Fibroblast of lung (primary cell): ENCODE measurements at regions not wholly inside any gene's neighbourhood (a gene's known extent, or its start where the extent isn't known, plus 50 kb on each side); places are given as distances from the start of the nearest gene placed in this dataset.

Experiments used
- DNase-seq, 2 donors: peaks; one replicate each; pipeline versions ENCODE4 v3.0.0 to v3.0.0-alpha.2; 2010; ENCODE audit warnings: low read depth in 2 of 2
- H2AFZ ChIP-seq: 2 replicates; pipeline ENCODE4 v1.5.1; 2012; ENCODE audit warnings: low read length, control low read depth, inconsistent platforms
- H3K27ac ChIP-seq: 2 replicates; pipeline ENCODE4 v1.5.1; 2011; ENCODE audit warnings: low read length, control low read depth; ENCODE audit not compliant: insufficient read depth
- H3K27me3 ChIP-seq: 2 replicates; pipeline ENCODE4 v1.5.1; 2011; ENCODE audit warnings: mild to moderate bottlenecking, low read length; ENCODE audit not compliant: control insufficient read depth, insufficient read depth
- H3K36me3 ChIP-seq: 2 replicates; pipeline ENCODE4 v1.5.1; 2011; ENCODE audit warnings: low read length; ENCODE audit not compliant: control insufficient read depth, insufficient read depth
- H3K4me1 ChIP-seq: 2 replicates; pipeline ENCODE4 v1.5.1; 2011; ENCODE audit warnings: low read length; ENCODE audit not compliant: control insufficient read depth, insufficient read depth; ENCODE audit errors: extremely low read depth
- H3K4me2 ChIP-seq: 2 replicates; pipeline ENCODE4 v1.5.1; 2011; ENCODE audit warnings: low read length, control low read depth; ENCODE audit not compliant: insufficient read depth; ENCODE audit errors: extremely low read depth
- H3K4me3 ChIP-seq, 4 experiments: fragments of 200-600 bp in 1 of 4; sonication (generic) in 1 of 4; replicated peaks in 1 of 4; 2 replicates each; pipeline ENCODE4 v1.5.1; 2011 to 2016; ENCODE audit warnings: low read length in 4 of 4, low read depth in 3 of 4, mild to moderate bottlenecking in 3 of 4, control low read depth in 2 of 4, inconsistent platforms in 1 of 4, mixed read lengths in 1 of 4; ENCODE audit not compliant: insufficient read depth in 1 of 4; ENCODE audit errors: control extremely low read depth in 1 of 4
- H3K79me2 ChIP-seq: 2 replicates; pipeline ENCODE4 v1.5.1; 2012; ENCODE audit warnings: mild to moderate bottlenecking, low read length, inconsistent platforms; ENCODE audit not compliant: control insufficient read depth, insufficient read depth
- H3K9ac ChIP-seq: 2 replicates; pipeline ENCODE4 v1.5.1; 2011; ENCODE audit warnings: mild to moderate bottlenecking, low read length, control low read depth; ENCODE audit not compliant: insufficient read depth
- H3K9me3 ChIP-seq: 2 replicates; pipeline ENCODE4 v1.5.1; 2012; ENCODE audit warnings: low read depth, low read length; ENCODE audit not compliant: control insufficient read depth, insufficient read depth
- H4K20me1 ChIP-seq: 2 replicates; pipeline ENCODE4 v1.5.1; 2011; ENCODE audit warnings: low read length; ENCODE audit not compliant: control insufficient read depth, insufficient read depth; ENCODE audit errors: extremely low read depth
- CTCF ChIP-seq, 2 donors: IDR thresholded peaks in 1 of 2; conservative IDR thresholded peaks in 1 of 2; 1 replicate in 1 of 2; 2 replicates in 1 of 2; pipeline ENCODE4 v1.5.1; 2011 to 2012; ENCODE audit warnings: low read length in 2 of 2, control low read depth in 1 of 2, inconsistent platforms in 1 of 2, low read depth in 1 of 2, mild to moderate bottlenecking in 1 of 2
- EZH2 ChIP-seq: IDR thresholded peaks from 2 replicates; pipeline ENCODE4 v1.5.1; 2012; ENCODE audit warnings: low read length, control low read depth, mild to moderate bottlenecking; ENCODE audit errors: missing control alignments

- H3K4me1 ChIP-seq: no peaks in the 10 kb centered on the region
- no peaks in the 10 kb centered on the region for H3K27me3 ChIP-seq
- H3K4me2 ChIP-seq: no peak overlapping the region
- no peak overlapping the region for H3K27ac ChIP-seq
- no peaks in the 10 kb centered on the region for H3K79me2 ChIP-seq
- H3K4me3 ChIP-seq: no peak overlapping the region
- H2AFZ ChIP-seq: no peak overlapping the region
- no peak for TF ChIP-seq EZH2
- no peak for TF ChIP-seq CTCF (conservative IDR thresholded peaks at IDR 0.05 in 1 of 2, IDR thresholded peaks at IDR 0.05 in 1 of 2; ENCODE audit: low read depth in 1 of 2, low read length in 2 of 2)
- H3K9me3 ChIP-seq: no peaks in the 10 kb centered on the region
- H3K9ac ChIP-seq: no peak overlapping the region
- H4K20me1 ChIP-seq: no peaks in the 10 kb centered on the region
- DNase-seq: no peak
- no peaks in the 10 kb centered on the region for H3K36me3 ChIP-seq
Observed at GRCh38 chr5:128667751-128668150, 129.7 kb upstream of the FBN2 start.

- Histone ChIP-seq H2AFZ (no peak overlapping the region), H3K27me3 (no peaks in the 10 kb centered on the region), H3K36me3 (no peaks in the 10 kb centered on the region), H3K4me2 (no peak overlapping the region), H3K79me2 (no peaks in the 10 kb centered on the region), H3K9me3 (no peaks in the 10 kb centered on the region), H4K20me1 (no peaks in the 10 kb centered on the region), H3K4me3 (no peak overlapping the region), H3K4me1 (no peaks in the 10 kb centered on the region), H3K9ac (no peak overlapping the region), H3K27ac (no peak overlapping the region)
- DNase-seq: no peak
- TF ChIP-seq CTCF (conservative IDR thresholded peaks at IDR 0.05 in 1 of 2, IDR thresholded peaks at IDR 0.05 in 1 of 2; ENCODE audit: low read depth in 1 of 2, low read length in 2 of 2): no peak
- no peak for TF ChIP-seq EZH2
Observed at GRCh38 chr5:128668921-128669320, 130.9 kb upstream of the FBN2 start.

GRCh38 chr5:128669803-128670202 is 131.8 kb upstream of the FBN2 start:
- Histone ChIP-seq H3K27ac (no peak overlapping the region), H3K9me3 (no peaks in the 10 kb centered on the region), H3K36me3 (no peaks in the 10 kb centered on the region), H2AFZ (no peak overlapping the region), H3K4me3 (no peak overlapping the region), H3K4me2 (no peak overlapping the region), H4K20me1 (no peaks in the 10 kb centered on the region), H3K4me1 (no peaks in the 10 kb centered on the region), H3K79me2 (no peaks in the 10 kb centered on the region), H3K27me3 (no peaks in the 10 kb centered on the region), H3K9ac (no peak overlapping the region)
- DNase-seq: peak in 1 of 2 donors; percentile 30
- TF ChIP-seq EZH2 (no peak), CTCF (conservative IDR thresholded peaks at IDR 0.05 in 1 of 2, IDR thresholded peaks at IDR 0.05 in 1 of 2; ENCODE audit: low read depth in 1 of 2, low read length in 2 of 2) (no peak)
